ENCODE measurements at regions not wholly inside any gene's neighbourhood (a gene's known extent, or its start where the extent isn't known, plus 50 kb on each side); places are given as distances from the start of the nearest gene placed in this dataset.
"Not testable (repeated sequence)": the region's sequence is repeated elsewhere in the genome, so short reads cannot be mapped to it uniquely, and the experiment has no call there.

DNA sequence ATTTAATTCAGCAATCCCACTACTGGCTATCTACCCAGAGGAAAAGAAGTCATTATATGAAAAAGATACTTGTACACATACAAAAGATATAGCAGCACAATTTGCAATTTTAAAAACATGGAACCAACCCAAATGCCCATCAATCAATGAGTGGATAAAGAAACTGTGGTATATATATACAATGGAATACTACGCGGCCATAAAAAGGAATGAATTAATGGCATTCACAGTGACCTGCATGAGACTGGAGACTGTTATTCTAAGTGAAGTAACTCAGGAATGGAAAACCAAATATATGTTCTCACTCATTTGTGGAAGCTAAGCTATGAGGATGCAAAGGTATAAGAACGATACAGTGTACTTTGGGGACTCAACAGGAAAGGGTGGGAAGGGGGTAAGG is 102.8 kb upstream of the KCNMA1 start:
- DNase-seq = not testable (repeated sequence)

DNA sequence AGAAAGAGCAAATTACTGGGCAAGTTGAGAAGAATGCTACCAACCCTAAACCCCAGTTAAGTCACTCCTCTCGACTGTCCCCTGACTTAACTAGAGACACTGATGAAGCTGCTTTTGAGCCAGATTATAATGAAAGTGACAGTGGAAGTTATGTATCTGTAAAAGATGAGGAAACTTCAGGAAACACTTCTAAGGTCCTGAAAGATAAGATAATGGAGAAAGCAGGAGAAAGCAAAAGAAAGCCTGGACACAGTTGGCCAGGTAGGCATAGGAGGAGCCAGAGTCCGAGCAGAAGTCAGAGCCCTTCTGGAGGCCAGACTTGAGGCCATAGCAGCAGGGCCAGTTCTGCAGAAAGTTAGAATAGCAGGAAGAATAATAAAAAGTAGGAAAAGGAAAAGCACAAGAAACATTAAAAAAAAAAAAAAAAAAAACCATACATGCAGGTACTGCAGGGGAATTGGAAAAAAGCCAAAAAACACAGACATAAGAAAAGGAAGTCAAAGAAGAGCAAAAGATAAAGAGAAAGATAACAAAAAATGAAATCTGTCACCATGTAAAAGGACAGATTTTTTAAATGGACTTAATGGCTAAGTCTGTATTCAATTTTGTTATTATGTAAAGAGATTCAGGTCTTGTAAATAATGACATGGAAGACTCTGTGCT is 101.0 kb upstream of the KCNMA1 start:
- DNase-seq = no peak

DNA sequence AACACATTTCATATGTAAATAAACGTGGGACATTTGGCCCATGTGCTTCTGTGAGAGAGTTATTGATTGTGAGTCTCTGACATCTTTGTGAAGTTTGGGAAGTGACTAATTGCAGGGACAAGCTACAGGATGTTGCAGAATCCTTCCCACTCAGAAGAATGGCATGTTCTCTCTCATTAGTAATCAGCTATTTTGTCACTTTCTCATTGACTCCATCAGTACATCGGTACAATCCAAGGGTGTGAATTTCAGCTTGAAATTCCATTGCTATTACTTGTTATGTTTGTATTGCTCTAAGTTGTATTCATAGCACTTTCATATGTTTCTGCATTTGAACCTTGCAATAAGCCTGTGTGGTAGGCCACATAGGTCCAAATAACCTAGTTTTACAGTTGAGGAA is 100.0 kb upstream of the KCNMA1 start:
- DNase-seq = no peak

DNA sequence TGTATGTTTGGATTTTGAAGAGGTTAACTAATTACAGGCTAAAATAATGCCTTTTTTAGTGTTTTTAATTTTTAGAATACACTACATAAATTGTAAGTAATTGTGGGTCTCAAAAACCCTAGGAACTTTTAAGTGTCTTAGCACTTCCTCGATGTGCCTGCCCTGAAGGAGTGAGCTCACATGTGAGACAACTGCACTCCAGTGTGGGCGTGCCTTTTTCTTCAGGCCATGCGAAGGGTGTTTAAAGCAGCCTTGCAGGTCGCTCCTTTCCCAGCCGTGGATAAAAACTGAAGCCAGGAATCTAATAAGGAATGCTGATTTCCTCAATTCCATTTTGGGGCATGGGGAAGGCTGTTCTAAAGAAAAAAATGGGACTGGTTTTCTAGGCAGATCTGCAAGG is 97.5 kb upstream of the KCNMA1 start:
- DNase-seq = not testable (repeated sequence)

- no peak for DNase-seq
These were observed 94.8 kb upstream of the KCNMA1 start for GRCh38 chr10:77732213-77733003.

DNA sequence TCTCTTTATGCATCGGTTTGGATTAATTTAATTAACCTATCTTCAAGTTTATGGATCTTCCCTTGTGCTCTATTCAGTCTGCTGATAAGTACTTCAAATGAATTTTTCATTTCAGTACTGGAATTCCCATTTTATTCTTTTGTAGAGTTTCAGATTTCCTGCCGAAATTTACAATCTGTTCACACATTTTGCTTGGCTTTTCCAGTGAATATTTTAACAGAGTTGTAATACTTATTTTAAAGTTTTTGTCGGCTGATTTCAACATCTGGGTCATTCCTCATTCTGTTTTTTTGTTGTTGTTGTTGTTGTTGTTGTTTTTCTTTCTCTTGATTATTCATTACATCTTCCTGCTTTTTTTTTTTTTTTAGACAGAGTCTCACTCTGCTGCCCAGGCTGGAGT is 89.9 kb upstream of the KCNMA1 start:
- DNase-seq = no peak

- DNase-seq = no peak
These were observed 89.1 kb upstream of the KCNMA1 start for GRCh38 chr10:77726732-77727131.

- DNase-seq = no peak
These were observed 88.7 kb upstream of the KCNMA1 start for GRCh38 chr10:77726301-77726700.

GRCh38 chr10:77724820-77725219 is 87.2 kb upstream of the KCNMA1 start:
- no peak for DNase-seq

DNA sequence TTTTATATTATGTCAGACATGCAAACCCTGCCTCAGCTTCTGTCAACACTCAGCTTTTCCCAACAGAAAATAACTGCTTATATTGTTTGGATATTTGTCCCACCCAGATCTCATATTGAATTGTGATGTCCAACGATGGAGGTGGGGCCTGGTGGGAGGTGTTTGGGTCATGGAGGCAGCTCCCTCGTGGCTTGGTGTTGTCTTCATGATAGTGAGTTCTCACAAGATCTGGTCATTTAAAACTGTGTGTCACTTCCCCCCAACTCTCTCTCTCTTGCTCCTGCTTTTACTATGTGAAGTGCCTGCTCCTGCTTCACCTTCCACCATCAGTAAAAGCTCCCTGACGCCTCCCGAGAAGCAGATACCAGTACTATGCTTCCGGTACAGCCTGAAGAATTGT is 85.8 kb upstream of the KCNMA1 start:
- DNase-seq = no peak

DNA sequence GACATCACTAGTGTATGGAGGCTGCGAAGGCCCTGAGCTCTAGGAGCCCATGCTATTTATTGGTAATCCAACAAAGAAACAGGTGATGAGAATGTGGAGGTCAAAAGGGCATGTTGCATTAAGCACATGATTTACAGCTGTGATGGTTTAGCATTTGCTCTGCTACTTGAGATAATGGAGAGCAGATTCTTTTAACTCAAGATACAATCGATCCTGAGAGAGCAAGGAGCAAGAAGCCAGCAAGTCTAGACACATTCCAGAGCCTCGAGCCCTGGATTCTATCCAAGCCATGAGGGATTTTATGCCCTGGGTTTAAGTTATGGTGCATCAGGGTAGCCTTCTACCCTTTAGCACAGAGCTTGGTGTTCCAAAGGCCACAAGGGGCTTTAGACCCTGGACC is 85.3 kb upstream of the KCNMA1 start:
- DNase-seq = not testable (repeated sequence)

GRCh38 chr10:77721815-77722214 is 84.2 kb upstream of the KCNMA1 start:
- DNase-seq = no peak

- DNase-seq = no peak
These were observed 81.3 kb upstream of the KCNMA1 start for GRCh38 chr10:77718957-77719356.

DNA sequence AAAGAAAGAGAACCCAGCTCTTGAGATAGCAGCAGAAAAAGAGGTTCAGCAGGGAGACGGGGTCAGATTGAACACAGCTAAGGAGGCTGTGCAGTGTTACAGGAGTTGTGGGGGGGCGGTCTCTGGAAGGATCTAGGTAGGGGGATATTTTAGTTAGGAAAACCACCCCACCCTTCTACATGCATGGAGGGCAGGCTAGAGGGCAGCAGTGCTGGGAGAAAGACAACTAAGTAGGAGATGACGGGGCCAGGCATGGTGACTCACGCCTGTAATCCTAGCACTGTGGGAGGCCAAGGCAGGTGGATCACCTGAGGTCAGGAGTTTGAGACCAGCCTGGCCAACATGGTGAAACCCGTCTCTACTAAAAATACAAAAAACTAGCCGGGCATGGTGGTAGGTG is 80.7 kb upstream of the KCNMA1 start:
- DNase-seq = not testable (repeated sequence)

- DNase-seq = no peak
These were observed 79.7 kb upstream of the KCNMA1 start for GRCh38 chr10:77717336-77717735.

GRCh38 chr10:77716458-77717317 is 79.1 kb upstream of the KCNMA1 start:
- no peak for DNase-seq

GRCh38 chr10:77715536-77715935 is 77.9 kb upstream of the KCNMA1 start:
- no peak for DNase-seq

DNA sequence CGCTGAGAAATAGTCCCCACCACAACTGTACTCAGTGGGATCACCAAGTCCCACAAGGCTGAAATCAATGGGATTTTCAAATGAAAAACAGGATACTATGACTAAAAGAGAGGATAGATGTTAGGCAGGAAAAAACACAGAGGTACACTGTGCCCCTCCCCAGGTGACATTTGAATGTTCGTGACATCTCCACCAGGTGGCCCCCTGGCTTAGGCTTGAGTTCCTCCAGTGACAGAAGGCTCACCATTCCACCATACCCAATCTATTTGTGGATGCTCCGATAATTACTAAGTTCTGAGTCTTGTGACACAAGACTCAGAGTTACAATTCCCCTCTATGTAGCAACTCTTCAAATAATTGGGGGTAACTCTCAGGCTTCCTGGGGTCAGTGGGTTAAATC is 77.5 kb upstream of the KCNMA1 start:
- peak; percentile 28 for DNase-seq

GRCh38 chr10:77713521-77714280 is 76.1 kb upstream of the KCNMA1 start:
- no peak for DNase-seq

GRCh38 chr10:77712207-77712606 is 74.6 kb upstream of the KCNMA1 start:
- DNase-seq = no peak

DNA sequence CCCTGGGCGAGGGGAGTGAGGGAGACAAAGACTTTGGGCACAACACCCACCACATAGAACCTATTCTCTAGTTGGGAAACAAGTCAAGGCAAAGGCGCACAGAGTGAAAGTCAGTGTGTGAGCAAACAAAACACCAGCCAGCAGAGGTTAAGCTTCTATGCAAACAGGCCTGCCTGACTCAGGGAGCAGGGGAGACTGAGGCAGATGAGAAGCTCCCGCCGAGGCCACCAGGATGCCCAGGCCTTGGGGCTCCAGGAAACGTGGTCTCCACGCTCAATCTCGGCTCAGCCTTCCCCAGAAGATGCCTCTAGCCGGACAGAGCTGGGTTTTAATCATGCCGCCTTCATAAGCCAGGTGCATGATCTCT is 74.1 kb upstream of the KCNMA1 start:
- DNase-seq = no peak

GRCh38 chr10:77710759-77711682 is 73.4 kb upstream of the KCNMA1 start:
- peak; percentile 85 for DNase-seq
